GM23338 (cell line): ENCODE measurements at regions not wholly inside any gene's neighbourhood (a gene's known extent, or its start where the extent isn't known, plus 50 kb on each side); places are given as distances from the start of the nearest gene placed in this dataset.

Experiments
- ATAC-seq: fragments of 200-7000 bp; cut with Tn5 transposase; 3 replicates; pipeline ENCODE4 v1.9.1; 2020
- DNase-seq: peaks from one replicate; pipeline ENCODE4 v3.0.0-alpha.2; 2015; ENCODE audit warnings: low spot score
- H2AFZ ChIP-seq: fragments of 200-600 bp; sonication (generic); 2 replicates; pipeline ENCODE4 v1.8.0; 2016; ENCODE audit warnings: antibody characterized with exemption, mild to moderate bottlenecking, moderate library complexity
- H3F3A ChIP-seq: fragments of 200-600 bp; sonication (generic); replicated peaks from 2 replicates; pipeline ENCODE4 v1.8.0; 2017; ENCODE audit warnings: antibody characterized with exemption, mixed run types, low read depth
- H3K27ac ChIP-seq: fragments of 200-600 bp; sonication (generic); 2 replicates; pipeline ENCODE4 v1.6.1; 2016; ENCODE audit warnings: low read depth
- H3K27me3 ChIP-seq: fragments of 200-600 bp; sonication (generic); 2 replicates; pipeline ENCODE4 v1.8.0; 2016; ENCODE audit warnings: mild to moderate bottlenecking, mixed run types, moderate library complexity; ENCODE audit not compliant: insufficient read depth
- H3K36me3 ChIP-seq: fragments of 200-600 bp; sonication (generic); 2 replicates; pipeline ENCODE4 v1.8.0; 2016; ENCODE audit warnings: mild to moderate bottlenecking; ENCODE audit not compliant: insufficient read depth
- H3K4me1 ChIP-seq: fragments of 200-600 bp; sonication (generic); 2 replicates; pipeline ENCODE4 v1.8.0; 2016; ENCODE audit warnings: mild to moderate bottlenecking, moderate library complexity; ENCODE audit not compliant: insufficient read depth
- H3K4me2 ChIP-seq: fragments of 200-600 bp; sonication (generic); 2 replicates; pipeline ENCODE4 v1.7.1; 2017; ENCODE audit warnings: mixed run types
- H3K4me3 ChIP-seq: fragments of 200-600 bp; sonication (generic); 2 replicates; pipeline ENCODE4 v1.6.1; 2016; ENCODE audit warnings: mixed run types
- H3K79me2 ChIP-seq: fragments of 200-600 bp; sonication (generic); replicated peaks from 2 replicates; pipeline ENCODE4 v1.8.0; 2017; ENCODE audit warnings: mild to moderate bottlenecking; ENCODE audit not compliant: insufficient read depth
- H3K9me2 ChIP-seq: fragments of 200-600 bp; sonication (generic); 2 replicates; pipeline ENCODE4 v1.8.0; 2017; ENCODE audit not compliant: insufficient read depth
- H4K20me1 ChIP-seq: fragments of 200-600 bp; sonication (generic); replicated peaks from 2 replicates; pipeline ENCODE4 v1.8.0; 2017; ENCODE audit warnings: mild to moderate bottlenecking; ENCODE audit not compliant: insufficient read depth
- H3K27ac Mint-ChIP-seq: 2 replicates; pipeline ENCODE4 v1.8.0; 2020; ENCODE audit warnings: inconsistent platforms, mild to moderate bottlenecking, moderate library complexity, mixed read lengths
- H3K27me3 Mint-ChIP-seq: 3 replicates; pipeline ENCODE4 v1.8.0; 2022; ENCODE audit warnings: low read depth, mild to moderate bottlenecking, moderate library complexity, mixed read lengths, inconsistent platforms; ENCODE audit not compliant: insufficient read depth, poor library complexity
- H3K36me3 Mint-ChIP-seq: 3 replicates; pipeline ENCODE4 v1.8.0; 2021; ENCODE audit warnings: low read depth, mild to moderate bottlenecking, inconsistent platforms, moderate library complexity, mixed read lengths
- H3K4me1 Mint-ChIP-seq: 3 replicates; pipeline ENCODE4 v1.8.0; 2020; ENCODE audit warnings: mild to moderate bottlenecking, inconsistent platforms, mixed read lengths
- H3K4me3 Mint-ChIP-seq: 3 replicates; pipeline ENCODE4 v1.8.0; 2021; ENCODE audit warnings: moderate library complexity, mild to moderate bottlenecking, inconsistent platforms, mixed read lengths
- H3K9me3 Mint-ChIP-seq: 3 replicates; pipeline ENCODE4 v1.8.0; 2020; ENCODE audit warnings: moderate library complexity, mild to moderate bottlenecking, inconsistent platforms, mixed read lengths
- CREB1 ChIP-seq: fragments of 250-450 bp; sonication (Bioruptor Pico); IDR thresholded peaks from 2 replicates; pipeline ENCODE4 v1.5.0; 2020; ENCODE audit warnings: low read depth, mild to moderate bottlenecking, moderate library complexity
- CTCF ChIP-seq, 2 experiments: fragments of 200-600 bp in 1 of 2; sonication (generic) in 1 of 2; conservative IDR thresholded peaks; 2 replicates each; pipeline versions ENCODE4 v1.5.1 to v1.6.1; 2016 to 2017; ENCODE audit warnings: antibody characterized with exemption in 2 of 2, low read depth in 2 of 2, mild to moderate bottlenecking in 2 of 2, moderate library complexity in 1 of 2
- ETS1 ChIP-seq: IDR thresholded peaks from 2 replicates; pipeline ENCODE4 v1.6.1; 2016; ENCODE audit warnings: antibody characterized with exemption
- EZH2 ChIP-seq: fragments of 200-600 bp; sonication (generic); IDR thresholded peaks from one replicate; pipeline ENCODE4 v1.8.0; 2017; ENCODE audit warnings: antibody characterized with exemption, mild to moderate bottlenecking, low read depth; ENCODE audit not compliant: unreplicated experiment
- EZH2phosphoT487 ChIP-seq: fragments of 200-600 bp; sonication (generic); IDR thresholded peaks from one replicate; pipeline ENCODE4 v1.8.1; 2018; ENCODE audit warnings: antibody characterized with exemption; ENCODE audit not compliant: unreplicated experiment
- JUNB ChIP-seq: IDR thresholded peaks from one replicate; pipeline ENCODE4 v1.6.1; 2016; ENCODE audit warnings: antibody characterized with exemption; ENCODE audit not compliant: unreplicated experiment
- NANOG ChIP-seq: IDR thresholded peaks from 2 replicates; pipeline ENCODE4 v1.6.1; 2016; ENCODE audit warnings: antibody characterized with exemption, borderline replicate concordance
- POLR2AphosphoS5 ChIP-seq: IDR thresholded peaks from 2 replicates; pipeline ENCODE4 v1.6.1; 2016; ENCODE audit warnings: antibody characterized with exemption, low read depth
- REST ChIP-seq: IDR thresholded peaks from one replicate; pipeline ENCODE4 v1.6.1; 2018; ENCODE audit warnings: antibody characterized with exemption; ENCODE audit not compliant: unreplicated experiment
- STAT1 ChIP-seq: IDR thresholded peaks from one replicate; pipeline ENCODE4 v1.6.1; 2016; ENCODE audit warnings: antibody characterized with exemption; ENCODE audit not compliant: unreplicated experiment
- ZNF114 ChIP-seq: fragments of 250-450 bp; sonication (Bioruptor Pico); IDR thresholded peaks from 2 replicates; pipeline ENCODE4 v1.5.0; 2020; ENCODE audit warnings: mild to moderate bottlenecking, moderate library complexity
- ZNF331 ChIP-seq: fragments of 250-450 bp; sonication (Bioruptor Pico); IDR thresholded peaks from 2 replicates; pipeline ENCODE4 v1.5.0; 2020; ENCODE audit warnings: low read depth, mild to moderate bottlenecking, moderate library complexity
- ZNF462 ChIP-seq: fragments of 250-450 bp; sonication (Bioruptor Pico); IDR thresholded peaks from 2 replicates; pipeline ENCODE4 v1.5.0; 2020; ENCODE audit warnings: mild to moderate bottlenecking, moderate library complexity

GRCh38 chr3:73917643-73918042 lies 292.9 kb upstream of the PDZRN3 start:
- Histone ChIP-seq H3K4me2 (no peak overlapping the region), H3K79me2 (no peaks in the 10 kb centered on the region), H3K36me3 (no peaks in the 10 kb centered on the region), H3K9me2 (no peaks in the 10 kb centered on the region), H3F3A (no peaks in the 10 kb centered on the region), H3K27me3 (no peaks in the 10 kb centered on the region), H3K4me3 (no peak overlapping the region), H3K4me1 (no peaks in the 10 kb centered on the region), H2AFZ (no peak overlapping the region), H4K20me1 (no peaks in the 10 kb centered on the region), H3K27ac (no peak overlapping the region)
- H3K4me3 Mint-ChIP-seq, result no peak overlapping the region
- no peaks in the 10 kb centered on the region; the same call in 2 of the 3 replicates for H3K36me3 Mint-ChIP-seq
- no peak overlapping the region for H3K27ac Mint-ChIP-seq
- H3K4me1 Mint-ChIP-seq, result peaks cover 2% of the 10 kb centered on the region; the same call in 1 of the 3 replicates
- TF ChIP-seq NANOG (no peak), STAT1 (no peak), POLR2AphosphoS5 (no peak), REST (no peak), CREB1 (CRISPR knock-in tag) (no peak), JUNB (no peak), EZH2phosphoT487 (no peak), CTCF (conservative IDR thresholded peaks at IDR 0.05; ENCODE audit: low read depth in 2 of 2) (no peak), ZNF114 (CRISPR knock-in tag) (no peak), EZH2 (no peak), ETS1 (no peak), ZNF462 (CRISPR knock-in tag) (no peak), ZNF331 (CRISPR knock-in tag) (no peak)
- no peak for ATAC-seq
- H3K9me3 Mint-ChIP-seq, result no peaks in the 10 kb centered on the region
- DNase-seq, result no peak
- no peaks in the 10 kb centered on the region for H3K27me3 Mint-ChIP-seq
